ENCODE measurements at regions not wholly inside any gene's neighbourhood (a gene's known extent, or its start where the extent isn't known, plus 50 kb on each side); places are given as distances from the start of the nearest gene placed in this dataset.

- no peak for TF ChIP-seq CTCF (IDR thresholded peaks at IDR 0.05; ENCODE audit: low read depth, low read length, missing control alignments)
- in situ Hi-C loops (cut with HindIII; ENCODE audit: low sequenced_read_pairs): no loop called here
- DNase-seq (ENCODE audit: low read depth): no peak
- H3K4me3 ChIP-seq (ENCODE audit: low read depth, low read length): no peak overlapping the region
Observed at GRCh38 chr5:110099572-110099971, 409.8 kb downstream of the MAN2A1 start.

DNA sequence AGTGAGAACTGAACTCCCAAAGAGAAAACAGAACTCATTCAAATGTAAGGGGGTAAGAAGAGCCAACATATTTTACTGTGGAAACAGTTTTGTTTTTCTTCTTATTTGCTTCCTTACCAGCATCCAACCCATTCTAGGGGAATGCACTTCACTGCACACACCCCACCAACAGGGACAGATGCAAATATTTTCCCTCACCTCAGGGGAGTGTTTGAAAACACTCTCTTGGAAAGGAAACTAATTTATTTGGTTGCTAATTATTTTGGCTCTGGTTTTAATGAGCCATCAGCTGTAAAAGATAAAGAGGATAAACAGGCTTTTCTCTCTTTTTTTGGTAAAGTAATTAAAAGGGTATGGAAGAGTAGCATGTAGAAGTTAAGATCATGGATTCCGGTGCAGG is 413.4 kb downstream of the MAN2A1 start:
- no peak for DNase-seq (ENCODE audit: low read depth)
- H3K4me3 ChIP-seq (ENCODE audit: low read depth, low read length): no peak overlapping the region
- in situ Hi-C loops (cut with HindIII; ENCODE audit: low sequenced_read_pairs): no loop called here
- TF ChIP-seq CTCF (IDR thresholded peaks at IDR 0.05; ENCODE audit: low read depth, low read length, missing control alignments): no peak

GRCh38 chr5:110104060-110104725 is 414.5 kb downstream of the MAN2A1 start:
- H3K4me3 ChIP-seq (ENCODE audit: low read depth, low read length): no peak overlapping the region
- in situ Hi-C loops (cut with HindIII; ENCODE audit: low sequenced_read_pairs): no loop called here
- no peak for TF ChIP-seq CTCF (IDR thresholded peaks at IDR 0.05; ENCODE audit: low read depth, low read length, missing control alignments)
- DNase-seq (ENCODE audit: low read depth): no peak

DNA sequence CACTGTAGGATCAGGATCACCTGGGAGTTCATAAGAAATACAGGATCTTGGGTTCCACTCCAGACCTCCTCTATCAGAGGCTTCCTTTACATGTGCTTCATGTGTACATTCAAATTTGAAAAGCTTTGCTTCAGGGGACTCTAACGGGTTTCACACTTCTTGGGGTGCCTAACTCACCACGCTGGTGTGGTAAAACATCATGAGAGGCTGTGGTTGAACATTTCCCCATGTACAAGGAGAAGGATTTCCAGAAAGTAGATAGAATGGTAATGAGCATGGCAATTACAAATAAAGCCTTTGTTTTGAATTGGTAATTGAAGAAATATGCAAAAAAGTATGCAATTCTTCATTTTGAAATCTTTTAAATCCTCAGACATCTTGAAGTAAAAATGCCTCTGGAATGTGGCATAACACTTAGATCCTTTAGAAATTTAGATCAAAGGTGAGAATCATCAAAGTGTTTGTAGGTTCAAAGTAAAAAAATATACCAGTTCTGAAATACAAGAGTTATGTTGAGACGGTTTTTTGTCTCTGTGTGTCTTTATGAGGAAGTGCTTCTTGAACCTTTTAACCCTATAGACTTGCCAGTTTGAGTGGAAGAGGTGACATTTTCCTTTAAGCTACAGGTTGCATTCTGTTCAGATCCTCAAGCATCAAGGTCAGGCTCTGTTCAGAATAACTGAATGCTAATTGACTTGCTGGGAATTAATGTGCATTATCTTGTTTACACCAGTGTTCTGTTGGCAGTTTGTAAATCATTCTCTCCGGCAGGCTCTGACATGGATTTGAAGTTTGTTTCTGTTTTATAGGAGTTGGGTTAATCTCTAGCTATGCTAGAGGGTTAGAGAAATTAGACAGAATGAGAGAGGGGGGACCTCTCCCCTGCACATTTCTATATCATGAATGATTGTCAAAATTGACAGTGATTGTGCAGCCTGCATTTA is 415.3 kb downstream of the MAN2A1 start:
- no peak for DNase-seq (ENCODE audit: low read depth)
- in situ Hi-C loops (cut with HindIII; ENCODE audit: low sequenced_read_pairs): no loop called here
- no peak overlapping the region for H3K4me3 ChIP-seq (ENCODE audit: low read depth, low read length)
- no peak for TF ChIP-seq CTCF (IDR thresholded peaks at IDR 0.05; ENCODE audit: low read depth, low read length, missing control alignments)

- in situ Hi-C loops (cut with HindIII; ENCODE audit: low sequenced_read_pairs): no loop called here
- no peak for TF ChIP-seq CTCF (IDR thresholded peaks at IDR 0.05; ENCODE audit: low read depth, low read length, missing control alignments)
- DNase-seq (ENCODE audit: low read depth): no peak
- no peak overlapping the region for H3K4me3 ChIP-seq (ENCODE audit: low read depth, low read length)
Observed at GRCh38 chr5:110105692-110106091, 416.0 kb downstream of the MAN2A1 start.

DNA sequence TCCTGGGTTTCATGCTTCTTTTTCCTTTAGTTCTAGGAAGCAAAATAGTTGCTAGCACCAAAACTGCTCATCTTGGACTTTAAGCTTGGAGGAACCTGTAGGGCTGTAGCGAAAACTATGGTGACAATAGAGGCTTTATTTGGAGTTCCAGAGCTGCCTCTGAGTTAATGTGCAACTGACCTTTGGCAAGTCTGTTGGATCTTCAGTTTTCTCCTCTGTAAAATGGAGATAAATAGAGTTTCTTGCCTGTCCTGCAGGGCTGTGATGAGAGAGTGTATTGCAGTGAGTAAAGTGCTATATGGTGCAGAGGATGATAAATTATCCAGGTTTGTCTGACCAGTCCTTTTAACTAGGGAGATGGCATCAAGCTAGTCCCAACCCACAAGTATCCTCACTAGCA is 417.0 kb downstream of the MAN2A1 start:
- in situ Hi-C loops (cut with HindIII; ENCODE audit: low sequenced_read_pairs): no loop called here

More for the DNA sequence above, 417.0 kb downstream of the MAN2A1 start:
- no peak for DNase-seq (ENCODE audit: low read depth)
- TF ChIP-seq CTCF (IDR thresholded peaks at IDR 0.05; ENCODE audit: low read depth, low read length, missing control alignments): no peak
- H3K4me3 ChIP-seq (ENCODE audit: low read depth, low read length): no peak overlapping the region

All from astrocyte of the cerebellum (primary cell).